ENCODE measurements at regions not wholly inside any gene's neighbourhood (a gene's known extent, or its start where the extent isn't known, plus 50 kb on each side); places are given as distances from the start of the nearest gene placed in this dataset.

GRCh38 chr1:29859126-29859525 lies 622.8 kb downstream of the PTPRU start:
- Histone ChIP-seq H3K4me3 (no peak overlapping the region), H3K36me3 (no peaks in the 10 kb centered on the region), H3K27me3 (peaks cover 0 to 7% (median 0%) of the 10 kb centered on the region in 7 donors), H3K27ac (no peak overlapping the region), H3K9me3 (peaks cover 0 to 21% (median 2%) of the 10 kb centered on the region in 11 donors), H3K4me1 (peaks cover 0 to 50% (median 21%) of the 10 kb centered on the region in 9 donors)
- no peak for TF ChIP-seq CTCF (IDR thresholded peaks at IDR 0.05)
- ATAC-seq (no peak), DNase-seq (no peak)
- intact Hi-C loops (cut with DNase I), result loop anchor here in 1 of 10 donors (10.0 kb wide), 1 partner anchor 624 kb away; the partner anchor contains the start of genes MECR and PTPRU
- WGBS, 2 donors, result 74 to 80% methylated on average over 9 of the region's 9 CpGs

GRCh38 chr1:29858646-29859045 lies 622.3 kb downstream of the PTPRU start:
- Histone ChIP-seq H3K9me3 (peaks cover 0 to 21% (median 2%) of the 10 kb centered on the region in 11 donors), H3K27ac (no peak overlapping the region), H3K4me3 (no peak overlapping the region), H3K36me3 (no peaks in the 10 kb centered on the region), H3K4me1 (peaks cover 0 to 50% (median 21%) of the 10 kb centered on the region in 9 donors), H3K27me3 (peaks cover 0 to 7% (median 0%) of the 10 kb centered on the region in 7 donors)
- WGBS, 2 donors, result 20 to 27% methylated on average over 6 of the region's 6 CpGs
- ATAC-seq (peak in 5 of 8 donors; percentile 32 to 54 (median 40)), DNase-seq (no peak)
- intact Hi-C loops (cut with DNase I), result loop anchor here in 1 of 10 donors (10.0 kb wide), 1 partner anchor 624 kb away; the partner anchor contains the start of genes MECR and PTPRU
- no peak for TF ChIP-seq CTCF (IDR thresholded peaks at IDR 0.05)

GRCh38 chr1:29856340-29857114 lies 620.2 kb downstream of the PTPRU start:
- Histone ChIP-seq H3K4me1 (peaks cover 0 to 65% (median 21%) of the 10 kb centered on the region in 9 donors), H3K9me3 (peaks cover 0 to 15% (median 2%) of the 10 kb centered on the region in 11 donors), H3K4me3 (no peak overlapping the region), H3K27me3 (peaks cover 0 to 9% (median 0%) of the 10 kb centered on the region in 7 donors), H3K27ac (peak overlapping the region in 1 of 10 donors; percentile 24), H3K36me3 (no peaks in the 10 kb centered on the region)
- ATAC-seq (peak in 1 of 8 donors; percentile 16), DNase-seq (no peak)
- TF ChIP-seq CTCF (IDR thresholded peaks at IDR 0.05), result no peak
- 47% methylated on average over 12 of the region's 12 CpGs for WGBS, 2 donors
- intact Hi-C loops (cut with DNase I), result loop anchor here in 2 of 10 donors (1.0 to 10.0 kb wide), 2 partner anchors 33 to 622 kb away; partner anchors contain the start of genes MECR (in 1 of the 2) and PTPRU (in 1 of the 2)

- H3K4me3 ChIP-seq, result no peak overlapping the region
- peak in 5 of 8 donors; percentile 41 to 73 (median 57) for ATAC-seq
- H3K27ac ChIP-seq, result peak overlapping the region in 3 of 10 donors; percentile 0 to 24 (median 15)
- WGBS, 2 donors, result 60 to 66% methylated on average over 10 of the region's 10 CpGs
- H3K36me3 ChIP-seq, result no peaks in the 10 kb centered on the region
- DNase-seq, result no peak
- H3K4me1 ChIP-seq, result peaks cover 0 to 65% (median 21%) of the 10 kb centered on the region in 9 donors
- no peak for TF ChIP-seq CTCF (IDR thresholded peaks at IDR 0.05)
- peaks cover 0 to 6% (median 0%) of the 10 kb centered on the region in 11 donors for H3K9me3 ChIP-seq
- intact Hi-C loops (cut with DNase I), result loop anchor here in 2 of 10 donors (1.0 to 10.0 kb wide), 2 partner anchors 32 to 621 kb away; partner anchors contain the start of genes MECR (in 1 of the 2) and PTPRU (in 1 of the 2)
- H3K27me3 ChIP-seq, result peaks cover 0 to 15% (median 0%) of the 10 kb centered on the region in 7 donors
Measured at GRCh38 chr1:29855561-29856160, 619.3 kb downstream of the PTPRU start.

Measured in heart right ventricle (tissue), 16 donors.